ENCODE measurements at regions not wholly inside any gene's neighbourhood (a gene's known extent, or its start where the extent isn't known, plus 50 kb on each side); places are given as distances from the start of the nearest gene placed in this dataset.

DNA sequence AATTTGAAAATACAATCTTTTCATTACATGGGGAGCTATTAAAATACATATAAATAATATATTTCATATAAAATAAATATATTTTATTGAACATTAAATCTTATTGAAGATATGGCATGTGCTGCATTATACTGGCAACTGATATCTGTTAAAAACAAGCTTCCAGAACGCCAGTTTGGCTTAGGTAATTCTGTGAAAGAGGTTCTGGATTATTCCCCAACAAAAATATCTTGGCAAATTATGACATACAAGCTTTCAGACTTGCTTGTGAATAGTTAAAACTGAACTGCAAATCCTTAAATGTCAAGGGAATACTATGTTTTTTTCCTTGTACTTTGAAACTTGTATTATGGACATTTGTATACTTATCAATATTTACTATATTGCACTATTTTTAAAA is 210.2 kb upstream of the LCORL start:
- TF ChIP-seq CTCF (IDR thresholded peaks at IDR 0.05) (no peak), EP300 (IDR thresholded peaks at IDR 0.05) (no peak), POLR2AphosphoS5 (IDR thresholded peaks at IDR 0.05) (no peak)
